HEK293 (cell line): ENCODE measurements at regions not wholly inside any gene's neighbourhood (a gene's known extent, or its start where the extent isn't known, plus 50 kb on each side); places are given as distances from the start of the nearest gene placed in this dataset.

Experiments used
- CTCF ChIA-PET: fragments of 350-600 bp; formaldehyde crosslinking; extraction: SDS; loops from one replicate; lab custom pipeline; 2021; ENCODE audit warnings: antibody characterized with exemption; lab: Yijun Ruan, JAX
- POLR2A ChIA-PET: fragments of 300-600 bp; formaldehyde crosslinking; extraction: SDS; loops from one replicate; lab custom pipeline; 2020; ENCODE audit warnings: antibody characterized with exemption, inconsistent platforms; lab: Yijun Ruan, JAX
- H3K27ac ChIP-seq: fragments of 200-500 bp; sonication (Bioruptor generic); 2 replicates; pipeline ENCODE4 v1.5.1; 2014; ENCODE audit warnings: low read depth, low read length, control low read depth, inconsistent platforms; ENCODE audit errors: extremely low read depth
- H3K36me3 ChIP-seq, 2 experiments: fragments of 200-500 bp in 1 of 2; sonication (Bioruptor generic) in 1 of 2; 1 replicate in 1 of 2; 2 replicates in 1 of 2; pipeline ENCODE4 v1.5.1; 2014 to 2017; ENCODE audit warnings: inconsistent platforms in 2 of 2, low read length in 2 of 2; ENCODE audit not compliant: control insufficient read depth in 2 of 2, insufficient read depth in 1 of 2
- H3K4me1 ChIP-seq: fragments of 200-500 bp; sonication (Bioruptor generic); 2 replicates; pipeline ENCODE4 v1.5.1; 2014; ENCODE audit warnings: mild to moderate bottlenecking, low read length, inconsistent platforms; ENCODE audit not compliant: control insufficient read depth, insufficient read depth
- H3K4me3 ChIP-seq: 2 replicates; pipeline ENCODE4 v1.5.1; 2011; ENCODE audit warnings: low read depth, mild to moderate bottlenecking, control low read depth, low read length, moderate library complexity
- H3K9me3 ChIP-seq: fragments of 200-500 bp; sonication (Bioruptor generic); 2 replicates; pipeline ENCODE4 v1.5.1; 2014; ENCODE audit warnings: low read depth, low read length, inconsistent platforms; ENCODE audit not compliant: control insufficient read depth, insufficient read depth
- EGR2 ChIP-seq: fragments of 450-650 bp; formaldehyde crosslinking; IDR thresholded peaks from 2 replicates; pipeline ENCODE4 v1.5.1; 2016; ENCODE audit warnings: low read depth, missing biosample characterization, missing genetic modification characterization
- GLIS1 ChIP-seq: fragments of 450-650 bp; formaldehyde crosslinking; IDR thresholded peaks from 2 replicates; pipeline ENCODE4 v1.5.1; 2016; ENCODE audit warnings: missing biosample characterization, missing genetic modification characterization
- HOXC10 ChIP-seq: sonication (generic); formaldehyde crosslinking; IDR thresholded peaks from 2 replicates; pipeline ENCODE4 v1.8.1; 2023; ENCODE audit warnings: mild to moderate bottlenecking, missing genetic modification reagents
- IKZF3 ChIP-seq: fragments of 450-650 bp; IDR thresholded peaks from 2 replicates; pipeline ENCODE4 v1.5.0; 2018; ENCODE audit warnings: missing biosample characterization, mild to moderate bottlenecking, missing genetic modification characterization, moderate library complexity
- RBAK ChIP-seq: fragments of 450-650 bp; formaldehyde crosslinking; IDR thresholded peaks from 2 replicates; pipeline ENCODE4 v1.5.1; 2016; ENCODE audit warnings: missing biosample characterization, missing genetic modification characterization
- YY2 ChIP-seq: fragments of 450-650 bp; formaldehyde crosslinking; IDR thresholded peaks from 2 replicates; pipeline ENCODE4 v1.5.1; 2016; ENCODE audit warnings: missing biosample characterization, missing genetic modification characterization
- ZFP41 ChIP-seq: fragments of 450-650 bp; formaldehyde crosslinking; IDR thresholded peaks from 2 replicates; pipeline ENCODE4 v1.5.1; 2016; ENCODE audit warnings: missing biosample characterization, missing genetic modification characterization, borderline replicate concordance
- ZNF138 ChIP-seq: fragments of 450-650 bp; formaldehyde crosslinking; IDR thresholded peaks from 2 replicates; pipeline ENCODE4 v1.5.1; 2016; ENCODE audit warnings: missing biosample characterization, missing genetic modification characterization, borderline replicate concordance
- ZNF155 ChIP-seq: fragments of 450-650 bp; formaldehyde crosslinking; IDR thresholded peaks from 2 replicates; pipeline ENCODE4 v1.5.1; 2016; ENCODE audit warnings: missing biosample characterization, missing genetic modification characterization
- ZNF16 ChIP-seq: fragments of 450-650 bp; formaldehyde crosslinking; IDR thresholded peaks from 2 replicates; pipeline ENCODE4 v1.5.1; 2016; ENCODE audit warnings: low read depth, missing biosample characterization, missing genetic modification characterization
- ZNF19 ChIP-seq: fragments of 450-650 bp; formaldehyde crosslinking; IDR thresholded peaks from 2 replicates; pipeline ENCODE4; 2016; ENCODE audit warnings: missing biosample characterization, missing genetic modification characterization, low read depth
- ZNF239 ChIP-seq: fragments of 450-650 bp; formaldehyde crosslinking; IDR thresholded peaks from 2 replicates; pipeline ENCODE4 v1.5.1; 2016; ENCODE audit warnings: missing biosample characterization, missing genetic modification characterization
- ZNF24 ChIP-seq: fragments of 450-650 bp; formaldehyde crosslinking; IDR thresholded peaks from 2 replicates; pipeline ENCODE4 v1.5.1; 2016; ENCODE audit warnings: missing biosample characterization, missing genetic modification characterization
- ZNF248 ChIP-seq: fragments of 450-650 bp; formaldehyde crosslinking; IDR thresholded peaks from 2 replicates; pipeline ENCODE4 v1.5.1; 2017; ENCODE audit warnings: missing biosample characterization, missing genetic modification characterization
- ZNF292 ChIP-seq: fragments of 450-650 bp; formaldehyde crosslinking; IDR thresholded peaks from 2 replicates; pipeline ENCODE4 v1.5.1; 2016; ENCODE audit warnings: low read depth, missing biosample characterization, missing genetic modification characterization, borderline replicate concordance
- ZNF404 ChIP-seq: fragments of 450-650 bp; formaldehyde crosslinking; IDR thresholded peaks from 2 replicates; pipeline ENCODE4 v1.5.1; 2017; ENCODE audit warnings: missing biosample characterization, missing genetic modification characterization
- ZNF48 ChIP-seq: fragments of 450-650 bp; formaldehyde crosslinking; IDR thresholded peaks from 2 replicates; pipeline ENCODE4 v1.5.1; 2016; ENCODE audit warnings: missing biosample characterization, missing genetic modification characterization
- ZNF529 ChIP-seq: fragments of 450-650 bp; formaldehyde crosslinking; IDR thresholded peaks from 2 replicates; pipeline ENCODE4 v1.5.1; 2017; ENCODE audit warnings: missing genetic modification characterization, missing biosample characterization; ENCODE audit not compliant: insufficient replicate concordance
- ZNF585B ChIP-seq: fragments of 450-650 bp; formaldehyde crosslinking; IDR thresholded peaks from 2 replicates; pipeline ENCODE4 v1.5.1; 2016; ENCODE audit warnings: missing biosample characterization, missing genetic modification characterization
- ZNF785 ChIP-seq: fragments of 450-650 bp; formaldehyde crosslinking; IDR thresholded peaks from 2 replicates; pipeline ENCODE4 v1.5.1; 2016; ENCODE audit warnings: missing biosample characterization, missing genetic modification characterization
- ZNF830 ChIP-seq: fragments of 450-650 bp; IDR thresholded peaks from 2 replicates; pipeline ENCODE4 v1.5.0; 2018; ENCODE audit warnings: missing biosample characterization, missing genetic modification characterization, low read depth, mild to moderate bottlenecking, moderate library complexity
- TF ChIP-seq, protein P1 (sequence below): fragments of 450-650 bp; formaldehyde crosslinking; IDR thresholded peaks from 2 replicates; pipeline ENCODE4 v1.5.1; 2016; ENCODE audit warnings: missing biosample characterization, missing genetic modification characterization
- TF ChIP-seq, protein P2 (sequence below): fragments of 450-650 bp; formaldehyde crosslinking; IDR thresholded peaks from 2 replicates; pipeline ENCODE4 v1.5.1; 2016; ENCODE audit warnings: missing biosample characterization, missing genetic modification characterization
- TF ChIP-seq, protein P3 (sequence below): fragments of 450-650 bp; IDR thresholded peaks from 2 replicates; pipeline ENCODE4 v1.5.1; 2018; ENCODE audit warnings: missing biosample characterization, mild to moderate bottlenecking, missing genetic modification characterization
- TF ChIP-seq, protein P4 (sequence below): fragments of 450-650 bp; formaldehyde crosslinking; IDR thresholded peaks from 2 replicates; pipeline ENCODE4 v1.5.1; 2016; ENCODE audit warnings: missing biosample characterization, missing genetic modification characterization
- TF ChIP-seq, protein P5 (sequence below): fragments of 450-650 bp; formaldehyde crosslinking; IDR thresholded peaks from 2 replicates; pipeline ENCODE4 v1.5.1; 2016; ENCODE audit warnings: missing biosample characterization, missing genetic modification characterization

DNA sequence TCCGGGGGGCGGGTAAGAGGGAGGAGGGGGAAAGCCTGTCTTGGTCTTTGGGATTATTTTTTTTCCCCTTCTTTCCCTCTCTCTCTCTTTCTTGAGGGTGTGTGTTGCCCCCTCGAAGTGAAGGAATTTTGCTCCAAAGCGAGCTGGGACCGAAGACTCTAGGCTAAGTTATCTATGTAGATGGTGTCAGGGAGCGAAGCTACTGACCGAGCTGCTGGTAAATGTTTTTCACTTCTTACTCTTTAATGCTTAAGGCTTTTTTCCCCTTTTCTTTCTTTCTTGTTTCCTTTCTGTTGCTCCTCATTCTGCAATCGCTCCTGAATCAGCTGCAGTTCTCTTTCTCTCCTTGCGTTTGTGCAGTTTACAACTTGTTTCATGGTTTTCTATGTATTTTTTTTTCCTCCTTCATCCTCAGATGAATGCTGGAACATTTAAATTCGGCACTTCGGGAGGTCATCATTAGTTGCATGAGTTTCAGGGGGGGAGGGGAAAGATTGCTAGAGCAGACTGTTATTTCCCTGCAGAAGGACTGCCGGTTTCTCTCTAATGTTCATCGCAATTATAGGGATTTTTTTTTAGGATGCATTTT is 1312.0 kb upstream of the WWC1 start:
- CTCF ChIA-PET, result no interaction called here
- no peaks in the 10 kb centered on the region for H3K9me3 ChIP-seq
- POLR2A ChIA-PET, result no interaction called here
- TF ChIP-seq IKZF3 (no peak), ZNF19 (tag by site-specific recombination) (no peak), ZNF292 (tag by site-specific recombination) (no peak), HOXC10 (CRISPR knock-in tag) (no peak), RBAK (no peak)
- TF ChIP-seq, protein P1, sequence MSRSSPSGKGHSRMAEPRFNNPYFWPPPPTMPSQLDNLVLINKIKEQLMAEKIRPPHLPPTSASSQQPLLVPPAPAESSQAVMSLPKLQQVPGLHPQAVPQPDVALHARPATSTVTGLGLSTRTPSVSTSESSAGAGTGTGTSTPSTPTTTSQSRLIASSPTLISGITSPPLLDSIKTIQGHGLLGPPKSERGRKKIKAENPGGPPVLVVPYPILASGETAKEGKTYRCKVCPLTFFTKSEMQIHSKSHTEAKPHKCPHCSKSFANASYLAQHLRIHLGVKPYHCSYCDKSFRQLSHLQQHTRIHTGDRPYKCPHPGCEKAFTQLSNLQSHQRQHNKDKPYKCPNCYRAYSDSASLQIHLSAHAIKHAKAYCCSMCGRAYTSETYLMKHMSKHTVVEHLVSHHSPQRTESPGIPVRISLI, result no peak
- H3K4me3 ChIP-seq, result peak overlapping the region; percentile 43
- H3K4me1 ChIP-seq, result no peaks in the 10 kb centered on the region
- no peaks in the 10 kb centered on the region for H3K36me3 ChIP-seq
- no peak overlapping the region for H3K27ac ChIP-seq

DNA sequence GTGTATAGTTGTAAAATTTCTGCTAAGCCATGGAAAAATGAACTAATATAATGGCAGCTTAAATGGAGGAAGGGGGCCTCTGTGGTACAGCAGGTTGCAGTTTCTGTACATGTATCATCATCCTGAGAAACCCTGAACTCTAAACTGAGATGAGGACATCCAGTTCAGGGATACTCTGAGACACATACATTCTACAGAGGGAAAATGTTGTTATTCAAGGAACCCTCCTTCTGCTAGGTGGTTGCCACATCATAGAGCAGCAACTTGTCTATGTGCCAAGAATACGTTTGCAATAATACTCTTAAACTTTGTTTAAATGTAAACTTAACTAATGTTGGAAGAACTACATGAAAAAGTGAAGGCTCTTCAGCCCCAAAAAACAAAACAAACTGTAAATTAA is 1310.8 kb upstream of the WWC1 start:
- no peaks in the 10 kb centered on the region for H3K36me3 ChIP-seq
- TF ChIP-seq ZNF404 (no peak), ZNF585B (tag by site-specific recombination) (no peak), ZNF16 (tag by site-specific recombination) (no peak), ZNF138 (tag by site-specific recombination) (no peak), ZNF239 (tag by site-specific recombination) (no peak), ZFP41 (no peak), ZNF248 (no peak), HOXC10 (CRISPR knock-in tag) (no peak), ZNF529 (tag by site-specific recombination) (no peak), ZNF24 (tag by site-specific recombination) (no peak)
- TF ChIP-seq, protein P2, sequence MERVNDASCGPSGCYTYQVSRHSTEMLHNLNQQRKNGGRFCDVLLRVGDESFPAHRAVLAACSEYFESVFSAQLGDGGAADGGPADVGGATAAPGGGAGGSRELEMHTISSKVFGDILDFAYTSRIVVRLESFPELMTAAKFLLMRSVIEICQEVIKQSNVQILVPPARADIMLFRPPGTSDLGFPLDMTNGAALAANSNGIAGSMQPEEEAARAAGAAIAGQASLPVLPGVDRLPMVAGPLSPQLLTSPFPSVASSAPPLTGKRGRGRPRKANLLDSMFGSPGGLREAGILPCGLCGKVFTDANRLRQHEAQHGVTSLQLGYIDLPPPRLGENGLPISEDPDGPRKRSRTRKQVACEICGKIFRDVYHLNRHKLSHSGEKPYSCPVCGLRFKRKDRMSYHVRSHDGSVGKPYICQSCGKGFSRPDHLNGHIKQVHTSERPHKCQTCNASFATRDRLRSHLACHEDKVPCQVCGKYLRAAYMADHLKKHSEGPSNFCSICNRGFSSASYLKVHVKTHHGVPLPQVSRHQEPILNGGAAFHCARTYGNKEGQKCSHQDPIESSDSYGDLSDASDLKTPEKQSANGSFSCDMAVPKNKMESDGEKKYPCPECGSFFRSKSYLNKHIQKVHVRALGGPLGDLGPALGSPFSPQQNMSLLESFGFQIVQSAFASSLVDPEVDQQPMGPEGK (tag by site-specific recombination), result no peak
- TF ChIP-seq, protein P3, sequence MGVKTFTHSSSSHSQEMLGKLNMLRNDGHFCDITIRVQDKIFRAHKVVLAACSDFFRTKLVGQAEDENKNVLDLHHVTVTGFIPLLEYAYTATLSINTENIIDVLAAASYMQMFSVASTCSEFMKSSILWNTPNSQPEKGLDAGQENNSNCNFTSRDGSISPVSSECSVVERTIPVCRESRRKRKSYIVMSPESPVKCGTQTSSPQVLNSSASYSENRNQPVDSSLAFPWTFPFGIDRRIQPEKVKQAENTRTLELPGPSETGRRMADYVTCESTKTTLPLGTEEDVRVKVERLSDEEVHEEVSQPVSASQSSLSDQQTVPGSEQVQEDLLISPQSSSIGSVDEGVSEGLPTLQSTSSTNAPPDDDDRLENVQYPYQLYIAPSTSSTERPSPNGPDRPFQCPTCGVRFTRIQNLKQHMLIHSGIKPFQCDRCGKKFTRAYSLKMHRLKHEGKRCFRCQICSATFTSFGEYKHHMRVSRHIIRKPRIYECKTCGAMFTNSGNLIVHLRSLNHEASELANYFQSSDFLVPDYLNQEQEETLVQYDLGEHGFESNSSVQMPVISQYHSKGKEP (tag by site-specific recombination), result no peak
- TF ChIP-seq, all 188 proteins: peak for 0
- Histone ChIP-seq H3K9me3 (no peaks in the 10 kb centered on the region), H3K27ac (no peak overlapping the region), H3K4me1 (no peaks in the 10 kb centered on the region), H3K4me3 (no peak overlapping the region)
- ChIA-PET POLR2A (no interaction called here), CTCF (no interaction called here)

DNA sequence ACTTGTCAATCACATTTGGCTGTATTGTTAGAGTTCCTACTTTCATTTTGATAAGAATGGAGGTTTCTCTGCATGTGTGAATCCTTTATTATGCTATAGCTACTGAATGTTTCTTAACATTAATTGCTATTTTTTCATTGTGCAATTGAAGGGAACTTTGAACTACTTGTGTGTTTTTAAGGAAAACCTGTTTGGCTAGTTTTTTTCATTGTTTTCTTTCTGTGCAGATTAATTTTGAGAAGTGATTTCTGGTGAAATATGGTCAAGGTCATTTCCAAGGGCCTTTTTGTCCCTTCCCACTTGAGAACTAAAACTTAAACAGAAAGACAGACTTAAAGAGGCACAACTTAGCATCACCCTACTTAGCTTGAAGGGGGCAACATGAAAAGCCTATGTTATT is 1309.2 kb upstream of the WWC1 start:
- TF ChIP-seq, protein P4, sequence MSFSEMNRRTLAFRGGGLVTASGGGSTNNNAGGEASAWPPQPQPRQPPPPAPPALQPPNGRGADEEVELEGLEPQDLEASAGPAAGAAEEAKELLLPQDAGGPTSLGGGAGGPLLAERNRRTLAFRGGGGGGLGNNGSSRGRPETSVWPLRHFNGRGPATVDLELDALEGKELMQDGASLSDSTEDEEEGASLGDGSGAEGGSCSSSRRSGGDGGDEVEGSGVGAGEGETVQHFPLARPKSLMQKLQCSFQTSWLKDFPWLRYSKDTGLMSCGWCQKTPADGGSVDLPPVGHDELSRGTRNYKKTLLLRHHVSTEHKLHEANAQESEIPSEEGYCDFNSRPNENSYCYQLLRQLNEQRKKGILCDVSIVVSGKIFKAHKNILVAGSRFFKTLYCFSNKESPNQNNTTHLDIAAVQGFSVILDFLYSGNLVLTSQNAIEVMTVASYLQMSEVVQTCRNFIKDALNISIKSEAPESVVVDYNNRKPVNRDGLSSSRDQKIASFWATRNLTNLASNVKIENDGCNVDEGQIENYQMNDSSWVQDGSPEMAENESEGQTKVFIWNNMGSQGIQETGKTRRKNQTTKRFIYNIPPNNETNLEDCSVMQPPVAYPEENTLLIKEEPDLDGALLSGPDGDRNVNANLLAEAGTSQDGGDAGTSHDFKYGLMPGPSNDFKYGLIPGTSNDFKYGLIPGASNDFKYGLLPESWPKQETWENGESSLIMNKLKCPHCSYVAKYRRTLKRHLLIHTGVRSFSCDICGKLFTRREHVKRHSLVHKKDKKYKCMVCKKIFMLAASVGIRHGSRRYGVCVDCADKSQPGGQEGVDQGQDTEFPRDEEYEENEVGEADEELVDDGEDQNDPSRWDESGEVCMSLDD, result no peak
- TF ChIP-seq ZNF785 (tag by site-specific recombination) (no peak), GLIS1 (tag by site-specific recombination) (no peak), ZNF155 (tag by site-specific recombination) (no peak), EGR2 (tag by site-specific recombination) (no peak), YY2 (tag by site-specific recombination) (no peak), ZNF48 (tag by site-specific recombination) (no peak), ZNF830 (tag by site-specific recombination) (no peak)
- TF ChIP-seq, protein P5, sequence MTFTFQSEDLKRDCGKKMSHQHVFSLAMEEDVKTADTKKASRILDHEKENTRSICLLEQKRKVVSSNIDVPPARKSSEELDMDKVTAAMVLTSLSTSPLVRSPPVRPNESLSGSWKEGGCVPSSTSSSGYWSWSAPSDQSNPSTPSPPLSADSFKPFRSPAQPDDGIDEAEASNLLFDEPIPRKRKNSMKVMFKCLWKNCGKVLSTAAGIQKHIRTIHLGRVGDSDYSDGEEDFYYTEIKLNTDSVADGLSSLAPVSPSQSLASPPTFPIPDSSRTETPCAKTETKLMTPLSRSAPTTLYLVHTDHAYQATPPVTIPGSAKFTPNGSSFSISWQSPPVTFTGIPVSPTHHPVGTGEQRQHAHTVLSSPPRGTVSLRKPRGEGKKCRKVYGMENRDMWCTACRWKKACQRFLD, result no peak
- POLR2A ChIA-PET, result no interaction called here
- no peaks in the 10 kb centered on the region for H3K4me1 ChIP-seq
- H3K4me3 ChIP-seq, result no peak overlapping the region
- no peaks in the 10 kb centered on the region for H3K9me3 ChIP-seq
- CTCF ChIA-PET, result no interaction called here
- H3K36me3 ChIP-seq, result no peaks in the 10 kb centered on the region
- no peak overlapping the region for H3K27ac ChIP-seq
